ENCODE measurements at regions not wholly inside any gene's neighbourhood (a gene's known extent, or its start where the extent isn't known, plus 50 kb on each side); places are given as distances from the start of the nearest gene placed in this dataset.

DNA sequence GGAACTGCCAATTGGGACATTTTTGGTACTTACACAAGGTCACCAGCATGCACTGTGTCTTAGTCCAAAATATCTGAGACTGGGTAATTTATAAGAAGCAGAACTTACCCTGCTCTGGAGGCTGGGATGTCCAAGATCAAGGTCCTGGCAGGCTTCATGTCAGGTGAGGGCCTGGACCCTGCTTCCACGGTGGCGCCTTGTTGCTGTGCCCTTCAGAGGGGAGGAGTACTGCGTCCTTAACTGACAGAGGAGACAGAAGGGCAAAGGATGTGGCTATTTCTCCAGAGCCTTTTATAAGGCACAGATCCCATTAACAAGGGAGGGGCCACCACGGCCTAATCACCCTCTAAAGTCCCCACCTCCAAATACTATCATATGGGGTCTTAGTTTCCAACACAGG lies 178.9 kb downstream of the C16orf95 start:
- DNase-seq (no peak), ATAC-seq (no peak)
- Histone ChIP-seq H3K9me3 (no peaks in the 10 kb centered on the region), H3K36me3 (ENCODE audit: insufficient read depth in 1 of 2, low read depth in 1 of 2) (no peaks in the 10 kb centered on the region), H3K4me3 (no peak overlapping the region), H3K27me3 (ENCODE audit: insufficient read depth in 3 of 3, low read length in 2 of 3) (peaks cover 0 to 2% (median 0%) of the 10 kb centered on the region in 3 donors), H3K27ac (no peak overlapping the region), H3K4me1 (no peaks in the 10 kb centered on the region)
- intact Hi-C loops (cut with DNase I) = no loop called here
- TF ChIP-seq, protein P1, sequence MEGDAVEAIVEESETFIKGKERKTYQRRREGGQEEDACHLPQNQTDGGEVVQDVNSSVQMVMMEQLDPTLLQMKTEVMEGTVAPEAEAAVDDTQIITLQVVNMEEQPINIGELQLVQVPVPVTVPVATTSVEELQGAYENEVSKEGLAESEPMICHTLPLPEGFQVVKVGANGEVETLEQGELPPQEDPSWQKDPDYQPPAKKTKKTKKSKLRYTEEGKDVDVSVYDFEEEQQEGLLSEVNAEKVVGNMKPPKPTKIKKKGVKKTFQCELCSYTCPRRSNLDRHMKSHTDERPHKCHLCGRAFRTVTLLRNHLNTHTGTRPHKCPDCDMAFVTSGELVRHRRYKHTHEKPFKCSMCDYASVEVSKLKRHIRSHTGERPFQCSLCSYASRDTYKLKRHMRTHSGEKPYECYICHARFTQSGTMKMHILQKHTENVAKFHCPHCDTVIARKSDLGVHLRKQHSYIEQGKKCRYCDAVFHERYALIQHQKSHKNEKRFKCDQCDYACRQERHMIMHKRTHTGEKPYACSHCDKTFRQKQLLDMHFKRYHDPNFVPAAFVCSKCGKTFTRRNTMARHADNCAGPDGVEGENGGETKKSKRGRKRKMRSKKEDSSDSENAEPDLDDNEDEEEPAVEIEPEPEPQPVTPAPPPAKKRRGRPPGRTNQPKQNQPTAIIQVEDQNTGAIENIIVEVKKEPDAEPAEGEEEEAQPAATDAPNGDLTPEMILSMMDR (IDR thresholded peaks at IDR 0.05) = no peak
- WGBS, 3 donors = 91 to 97% (median 93%) methylated on average over 4 of the region's 4 CpGs

- Histone ChIP-seq H3K27me3 (ENCODE audit: insufficient read depth in 3 of 3, low read length in 2 of 3) (no peaks in the 10 kb centered on the region), H3K4me1 (no peaks in the 10 kb centered on the region), H3K4me3 (no peak overlapping the region), H3K36me3 (ENCODE audit: insufficient read depth in 1 of 2, low read depth in 1 of 2) (no peaks in the 10 kb centered on the region), H3K27ac (no peak overlapping the region), H3K9me3 (no peaks in the 10 kb centered on the region)
- intact Hi-C loops (cut with DNase I) = no loop called here
- ATAC-seq (no peak), DNase-seq (no peak)
- 86 to 88% (median 87%) methylated on average over 13 of the region's 13 CpGs for WGBS, 3 donors
- TF ChIP-seq, protein P1 (IDR thresholded peaks at IDR 0.05) = no peak
Measured at GRCh38 chr16:87138738-87139267, 178.4 kb downstream of the C16orf95 start.

GRCh38 chr16:87140211-87141200 lies 176.7 kb downstream of the C16orf95 start:
- intact Hi-C loops (cut with DNase I) = no loop called here
- ATAC-seq = no peak
- 66 to 73% (median 69%) methylated on average over 39 of the region's 39 CpGs for WGBS, 3 donors

GRCh38 chr16:87141402-87141801 lies 175.8 kb downstream of the C16orf95 start:
- Histone ChIP-seq H3K4me1 (no peaks in the 10 kb centered on the region), H3K36me3 (ENCODE audit: insufficient read depth in 1 of 2, low read depth in 1 of 2) (no peaks in the 10 kb centered on the region), H3K27me3 (ENCODE audit: insufficient read depth in 3 of 3, low read length in 2 of 3) (no peaks in the 10 kb centered on the region), H3K4me3 (no peak overlapping the region), H3K9me3 (no peaks in the 10 kb centered on the region), H3K27ac (no peak overlapping the region)
- 46 to 56% (median 47%) methylated on average over 5 of the region's 5 CpGs for WGBS, 3 donors
- intact Hi-C loops (cut with DNase I) = no loop called here
- TF ChIP-seq, protein P1 (IDR thresholded peaks at IDR 0.05) = no peak
- ATAC-seq (no peak), DNase-seq (no peak)

More at GRCh38 chr16:87140211-87141200, 176.7 kb downstream of the C16orf95 start:
- TF ChIP-seq, protein P1 (IDR thresholded peaks at IDR 0.05) = no peak
- H3K36me3 ChIP-seq (ENCODE audit: insufficient read depth in 1 of 2, low read depth in 1 of 2) = no peaks in the 10 kb centered on the region
- H3K9me3 ChIP-seq = no peaks in the 10 kb centered on the region
- H3K4me3 ChIP-seq = no peak overlapping the region
- no peak for DNase-seq
- H3K27me3 ChIP-seq (ENCODE audit: insufficient read depth in 3 of 3, low read length in 2 of 3) = no peaks in the 10 kb centered on the region
- no peak overlapping the region for H3K27ac ChIP-seq
- no peaks in the 10 kb centered on the region for H3K4me1 ChIP-seq

Measured in psoas muscle (tissue), 7 donors.